H9 (cell line): ENCODE measurements at regions not wholly inside any gene's neighbourhood (a gene's known extent, or its start where the extent isn't known, plus 50 kb on each side); places are given as distances from the start of the nearest gene placed in this dataset.

ENCODE experiments used
- DNase-seq: peaks from one replicate; pipeline ENCODE4 v3.0.0-alpha.2; 2017
- H2AFZ ChIP-seq: one replicate; pipeline ENCODE4 v1.6.1; 2013; ENCODE audit warnings: mild to moderate bottlenecking, low read length, control low read depth, moderate library complexity
- H2AK5ac ChIP-seq: 2 replicates; pipeline ENCODE4 v1.6.1; 2013; ENCODE audit warnings: low read length, control low read depth, mixed read lengths; ENCODE audit not compliant: insufficient read length
- H2BK120ac ChIP-seq: one replicate; pipeline ENCODE4 v1.6.1; 2013; ENCODE audit warnings: low read depth, mild to moderate bottlenecking, low read length, control low read depth, inconsistent platforms; ENCODE audit not compliant: poor library complexity, severe bottlenecking
- H2BK12ac ChIP-seq: 2 replicates; pipeline ENCODE4 v1.6.1; 2013; ENCODE audit warnings: low read length, control low read depth, mixed read lengths, low read depth; ENCODE audit not compliant: insufficient read length
- H2BK15ac ChIP-seq: 2 replicates; pipeline ENCODE4 v1.6.1; 2013; ENCODE audit warnings: low read depth, low read length, control low read depth
- H2BK20ac ChIP-seq: one replicate; pipeline ENCODE4 v1.6.1; 2013; ENCODE audit warnings: low read depth, mild to moderate bottlenecking, low read length, control low read depth, inconsistent platforms; ENCODE audit not compliant: poor library complexity, severe bottlenecking
- H2BK5ac ChIP-seq: 2 replicates; pipeline ENCODE4 v1.6.1; 2013; ENCODE audit warnings: low read length, control low read depth, mixed read lengths; ENCODE audit not compliant: insufficient read length
- H3K14ac ChIP-seq: 2 replicates; pipeline ENCODE4 v1.6.1; 2013; ENCODE audit warnings: low read length, control low read depth; ENCODE audit not compliant: insufficient read depth
- H3K18ac ChIP-seq: 2 replicates; pipeline ENCODE4 v1.6.1; 2013; ENCODE audit warnings: low read depth, mild to moderate bottlenecking, mixed read lengths, low read length, control low read depth; ENCODE audit not compliant: insufficient read length
- H3K23ac ChIP-seq: 2 replicates; pipeline ENCODE4 v1.6.1; 2013; ENCODE audit warnings: low read length, control low read depth, mixed read lengths, low read depth; ENCODE audit not compliant: insufficient read length
- H3K23me2 ChIP-seq: 2 replicates; pipeline ENCODE4 v1.6.1; 2013; ENCODE audit warnings: low read depth, mild to moderate bottlenecking, mixed read lengths, low read length, control low read depth; ENCODE audit not compliant: insufficient read length, poor library complexity, severe bottlenecking
- H3K27ac ChIP-seq: 2 replicates; pipeline ENCODE4 v1.5.1; 2013; ENCODE audit warnings: low read length, control low read depth, mixed read lengths, low read depth; ENCODE audit not compliant: insufficient read length
- H3K27me3 ChIP-seq: 2 replicates; pipeline ENCODE4 v1.6.1; 2013; ENCODE audit warnings: low read length, control low read depth, inconsistent platforms; ENCODE audit not compliant: insufficient read depth
- H3K4ac ChIP-seq: 2 replicates; pipeline ENCODE4 v1.6.1; 2013; ENCODE audit warnings: low read depth, mild to moderate bottlenecking, control low read depth, inconsistent platforms, low read length, moderate library complexity
- H3K4me1 ChIP-seq: 2 replicates; pipeline ENCODE4 v1.6.1; 2013; ENCODE audit warnings: low read length, control low read depth, inconsistent platforms; ENCODE audit not compliant: insufficient read depth
- H3K4me2 ChIP-seq: 2 replicates; pipeline ENCODE4 v1.6.1; 2013; ENCODE audit warnings: low read length, control low read depth, mixed read lengths; ENCODE audit not compliant: insufficient read length, insufficient read depth
- H3K56ac ChIP-seq: 2 replicates; pipeline ENCODE4 v1.6.1; 2013; ENCODE audit warnings: low read depth, mild to moderate bottlenecking, mixed read lengths, low read length, control low read depth; ENCODE audit not compliant: insufficient read length
- H3K79me1 ChIP-seq: 2 replicates; pipeline ENCODE4 v1.6.1; 2013; ENCODE audit warnings: low read depth, mild to moderate bottlenecking, moderate library complexity, low read length, control low read depth, inconsistent platforms; ENCODE audit not compliant: insufficient read depth, poor library complexity, severe bottlenecking
- H3K79me2 ChIP-seq: 2 replicates; pipeline ENCODE4 v1.6.1; 2013; ENCODE audit warnings: low read length, control low read depth, inconsistent platforms; ENCODE audit not compliant: insufficient read depth
- H3K9ac ChIP-seq: 2 replicates; pipeline ENCODE4 v1.6.1; 2013; ENCODE audit warnings: low read length, control low read depth, mixed read lengths; ENCODE audit not compliant: insufficient read length; ENCODE audit errors: extremely low read depth
- H3K9me3 ChIP-seq: one replicate; pipeline ENCODE4 v1.6.1; 2013; ENCODE audit warnings: low read depth, low read length, inconsistent platforms; ENCODE audit not compliant: control insufficient read depth
- H3T11ph ChIP-seq: one replicate; pipeline ENCODE4 v1.6.1; 2013; ENCODE audit warnings: mild to moderate bottlenecking, low read length, control low read depth, inconsistent platforms
- H4K20me1 ChIP-seq: one replicate; pipeline ENCODE4 v1.6.1; 2013; ENCODE audit not compliant: control insufficient read depth, insufficient read length, insufficient read depth
- H4K5ac ChIP-seq: 2 replicates; pipeline ENCODE4 v1.6.1; 2013; ENCODE audit warnings: low read depth, mild to moderate bottlenecking, mixed read lengths, low read length, control low read depth; ENCODE audit not compliant: insufficient read length
- H4K8ac ChIP-seq: replicated peaks from 2 replicates; pipeline ENCODE4 v1.6.1; 2013; ENCODE audit warnings: low read length, control low read depth, mixed read lengths, low read depth; ENCODE audit not compliant: insufficient read length
- H4K91ac ChIP-seq: 2 replicates; pipeline ENCODE4 v1.6.1; 2013; ENCODE audit warnings: low read depth, mild to moderate bottlenecking, moderate library complexity, mixed read lengths, low read length, control low read depth; ENCODE audit not compliant: insufficient read length
- H3K27ac Mint-ChIP-seq, 3 experiments: 2 replicates in 2 of 3; 3 replicates in 1 of 3; pipeline ENCODE4 v1.8.0; 2020 to 2021; ENCODE audit warnings: mixed read lengths in 3 of 3, mild to moderate bottlenecking in 1 of 3, moderate library complexity in 1 of 3
- H3K27me3 Mint-ChIP-seq: 2 replicates; pipeline ENCODE4 v1.8.0; 2021; ENCODE audit warnings: low read depth, mild to moderate bottlenecking, moderate library complexity, mixed read lengths
- H3K36me3 Mint-ChIP-seq, 3 experiments: 2 replicates in 2 of 3; 3 replicates in 1 of 3; pipeline ENCODE4 v1.8.0; 2020 to 2021; ENCODE audit warnings: low read depth in 3 of 3, mixed read lengths in 3 of 3; ENCODE audit not compliant: insufficient read depth in 1 of 3
- H3K4me1 Mint-ChIP-seq, 2 experiments: 2 replicates each; pipeline ENCODE4 v1.8.0; 2020; ENCODE audit warnings: mixed read lengths in 2 of 2
- H3K4me3 Mint-ChIP-seq, 2 experiments: 2 replicates in 1 of 2; 3 replicates in 1 of 2; pipeline ENCODE4 v1.8.0; 2020 to 2021; ENCODE audit warnings: mild to moderate bottlenecking in 2 of 2, mixed read lengths in 2 of 2, moderate library complexity in 1 of 2
- H3K9me3 Mint-ChIP-seq, 2 experiments: 2 replicates in 1 of 2; 3 replicates in 1 of 2; pipeline ENCODE4 v1.8.0; 2020; ENCODE audit warnings: mild to moderate bottlenecking in 2 of 2, mixed read lengths in 2 of 2, moderate library complexity in 1 of 2
- CTCF ChIP-seq: fragments of 200-600 bp; sonication (generic); conservative IDR thresholded peaks from 3 replicates; pipeline ENCODE4 v1.8.0; 2021; ENCODE audit warnings: antibody characterized with exemption, mild to moderate bottlenecking
- WGBS: extraction: QIAGEN DNeasy Blood & Tissue Kit; methylation state at CpG from one replicate; pipeline ENCODE4 v1.1.7; 2013; ENCODE audit warnings: missing lambda C conversion rate, low lambda C conversion rate, mixed read lengths; ENCODE audit not compliant: insufficient read length; ENCODE audit errors: extremely low coverage; 5-methylcytosine and 5-hydroxymethylcytosine counted together

- Histone ChIP-seq H3K14ac (no peak overlapping the region), H4K8ac (no peak overlapping the region), H4K20me1 (no peaks in the 10 kb centered on the region), H2BK5ac (no peak overlapping the region), H3K56ac (no peak overlapping the region), H4K91ac (no peak overlapping the region), H3K4ac (no peak overlapping the region), H2BK15ac (no peak overlapping the region), H2BK12ac (no peak overlapping the region), H4K5ac (no peak overlapping the region), H2BK120ac (no peak overlapping the region), H3K79me1 (no peaks in the 10 kb centered on the region), H3K4me1 (no peaks in the 10 kb centered on the region), H3K4me2 (no peak overlapping the region), H3K9me3 (no peaks in the 10 kb centered on the region), H3K9ac (no peak overlapping the region), H3K23ac (no peak overlapping the region), H3K79me2 (no peaks in the 10 kb centered on the region), H3K27me3 (no peaks in the 10 kb centered on the region), H2AK5ac (no peak overlapping the region), H3T11ph (no peak overlapping the region), H3K27ac (no peak overlapping the region), H3K18ac (no peak overlapping the region), H3K23me2 (no peaks in the 10 kb centered on the region), H2AFZ (no peak overlapping the region), H2BK20ac (no peak overlapping the region)
- TF ChIP-seq CTCF: no peak
- no CpG with 5 or more reads among the region's 5 CpGs for WGBS
- Mint-ChIP-seq H3K4me1 (no peaks in the 10 kb centered on the region), H3K9me3 (0 out of 5 replicates have a peak, but pooled peaks cover 0 to 3% of the 10 kb centered on the region in 2 experiments), H3K36me3 (no peaks in the 10 kb centered on the region), H3K27me3 (no peaks in the 10 kb centered on the region; the same call in 1 of the 2 replicates), H3K27ac (no peak overlapping the region; a peak in 1 of 7 replicates), H3K4me3 (no peak overlapping the region)
- DNase-seq: no peak
These were observed 56.8 kb upstream of the ABI3BP start for GRCh38 chr3:101050046-101050445.
